ENCODE measurements at regions not wholly inside any gene's neighbourhood (a gene's known extent, or its start where the extent isn't known, plus 50 kb on each side); places are given as distances from the start of the nearest gene placed in this dataset.
"Not testable (repeated sequence)": the region's sequence is repeated elsewhere in the genome, so short reads cannot be mapped to it uniquely, and the experiment has no call there.

DNA sequence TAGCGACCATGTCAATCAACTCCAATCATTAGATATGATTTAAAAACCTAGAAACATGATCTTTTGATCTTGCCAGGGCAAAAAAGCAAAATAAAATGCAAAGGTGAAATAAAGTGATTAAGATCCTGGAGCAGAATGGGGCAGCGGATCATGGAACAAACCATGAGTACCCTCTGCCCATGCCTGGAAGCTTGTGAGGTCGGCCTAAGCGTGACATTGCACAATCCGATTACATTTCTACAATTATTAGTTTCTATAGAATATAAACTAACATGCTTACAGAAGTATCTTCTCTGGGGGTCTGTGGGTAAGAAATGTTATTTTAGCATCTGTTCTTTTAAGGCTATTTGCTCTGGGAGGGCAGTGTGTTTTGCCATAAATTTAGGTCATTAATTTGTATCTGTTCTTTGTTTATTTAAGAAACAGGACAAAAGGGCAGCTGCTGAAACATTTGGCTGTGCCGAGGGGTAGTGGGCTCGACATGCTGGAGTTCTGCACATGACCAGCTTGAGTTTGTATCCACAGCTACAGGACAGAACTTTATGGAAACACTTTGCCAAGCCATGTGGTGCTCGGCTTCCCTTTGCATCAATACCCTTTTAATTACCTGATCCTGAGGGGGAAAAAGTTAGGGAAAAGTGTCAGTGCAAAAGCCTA is 55.9 kb downstream of the ZBTB18 start:
- DNase-seq, result peak; percentile 91 to 93

DNA sequence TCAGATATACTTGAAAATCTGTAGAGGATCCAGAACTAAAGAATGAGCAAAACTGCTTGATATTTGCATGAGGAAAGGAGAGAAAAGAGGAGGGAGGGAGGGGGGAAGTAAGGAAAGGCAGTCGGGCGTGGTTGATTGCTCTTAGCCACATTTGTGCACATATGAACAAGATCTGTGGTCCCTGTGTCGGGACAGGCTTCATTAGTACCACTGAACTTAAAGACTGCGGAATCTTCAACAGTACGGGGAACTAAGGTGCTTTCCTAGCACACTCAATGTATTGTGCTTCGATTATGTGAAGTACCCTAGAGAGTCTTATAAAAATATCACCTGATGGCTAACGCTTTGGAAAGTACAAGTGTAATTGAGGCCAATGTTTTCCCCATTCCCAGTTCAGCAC is 59.9 kb downstream of the ZBTB18 start:
- DNase-seq, result no peak

DNA sequence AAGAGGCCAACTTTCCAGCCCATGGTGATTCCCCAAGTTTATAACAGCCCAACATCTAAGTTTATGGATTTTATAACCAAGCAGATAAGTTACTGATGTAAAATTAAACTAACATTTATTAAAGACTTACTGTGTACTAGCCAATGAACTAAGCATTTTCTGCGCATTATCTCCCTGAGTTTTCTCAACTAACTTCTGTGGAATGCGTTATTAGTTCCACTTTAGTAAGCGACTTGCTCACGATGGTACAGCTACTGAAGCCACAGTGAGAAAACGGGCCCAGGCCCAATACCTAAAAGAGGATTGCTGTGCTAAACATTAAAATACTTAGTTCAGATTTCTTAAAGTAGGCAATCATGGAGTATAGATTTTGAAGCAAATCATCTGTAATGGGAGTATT is 61.0 kb downstream of the ZBTB18 start:
- DNase-seq, result no peak

DNA sequence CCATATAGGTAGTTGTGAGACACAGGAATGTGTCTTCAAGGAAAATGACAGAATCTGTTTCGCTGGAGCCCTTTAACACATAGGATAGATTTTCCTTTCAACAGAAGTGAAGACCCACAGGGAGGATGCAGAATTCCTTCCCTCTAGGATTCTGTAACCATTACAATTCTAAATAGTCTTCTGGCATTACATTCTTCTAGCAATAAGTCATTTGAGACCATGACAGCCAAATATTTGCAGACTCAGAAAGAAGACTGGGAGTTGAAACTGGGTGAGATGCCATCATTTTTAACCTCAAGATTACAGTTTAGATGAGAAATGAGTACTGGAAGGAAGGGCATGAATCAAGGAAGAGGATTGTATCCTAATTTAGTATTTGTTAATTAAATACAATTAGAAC is 61.6 kb downstream of the ZBTB18 start:
- no peak for DNase-seq

DNA sequence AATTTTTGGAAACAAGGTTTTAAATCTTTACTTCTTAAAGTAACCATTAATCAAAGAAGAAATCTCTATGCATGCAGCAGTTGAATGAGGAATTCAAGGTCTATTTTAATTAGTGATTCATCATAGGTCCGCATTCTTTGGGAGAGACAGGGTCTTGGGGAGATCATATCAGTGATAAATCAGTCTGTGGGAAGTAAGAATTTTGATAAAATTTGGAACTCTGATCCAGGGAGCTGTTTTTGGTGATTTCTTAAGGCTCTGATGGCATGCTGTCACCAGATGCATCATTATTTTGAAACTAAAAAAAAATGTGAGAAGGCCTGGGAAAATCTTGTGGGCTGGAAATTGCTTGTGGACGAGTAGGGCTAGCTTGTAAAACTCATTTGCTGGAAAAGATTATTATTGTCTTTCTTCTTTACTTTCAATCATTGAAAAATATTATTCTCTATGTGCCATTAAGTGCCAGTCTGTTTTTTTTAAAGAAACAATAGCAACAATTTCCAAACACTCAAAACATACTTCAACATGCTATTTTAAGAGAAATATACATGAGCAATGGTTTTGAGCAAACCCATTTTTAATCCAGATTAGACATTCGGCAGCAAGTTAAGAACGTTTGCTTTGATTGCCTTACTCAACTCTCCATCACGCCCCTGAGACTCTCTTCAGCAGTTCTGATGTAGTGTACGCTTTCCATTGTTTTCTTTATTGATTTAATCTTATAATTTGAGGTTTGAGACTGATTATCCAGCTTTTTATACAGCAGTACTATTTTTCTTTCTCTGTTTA is 62.6 kb downstream of the ZBTB18 start:
- no peak for DNase-seq

DNA sequence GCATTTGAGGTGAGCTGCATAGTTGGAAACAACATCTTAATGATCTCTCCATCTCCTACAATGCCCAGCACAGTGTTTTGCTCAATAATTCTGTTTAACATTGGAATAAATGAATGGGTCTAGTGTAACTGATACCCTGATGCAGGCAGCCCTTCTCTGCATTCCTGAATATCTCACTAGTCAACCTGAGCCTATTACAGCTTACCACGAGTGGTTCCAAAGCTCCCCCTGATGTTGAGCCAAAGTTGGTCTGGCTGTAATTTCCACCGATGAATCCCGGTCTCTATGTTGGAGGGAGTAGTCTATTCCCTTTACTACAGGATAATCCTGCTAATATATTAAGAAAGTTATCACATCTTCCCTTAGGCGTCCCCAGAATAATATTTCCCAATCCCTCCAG is 63.8 kb downstream of the ZBTB18 start:
- no peak for DNase-seq

DNA sequence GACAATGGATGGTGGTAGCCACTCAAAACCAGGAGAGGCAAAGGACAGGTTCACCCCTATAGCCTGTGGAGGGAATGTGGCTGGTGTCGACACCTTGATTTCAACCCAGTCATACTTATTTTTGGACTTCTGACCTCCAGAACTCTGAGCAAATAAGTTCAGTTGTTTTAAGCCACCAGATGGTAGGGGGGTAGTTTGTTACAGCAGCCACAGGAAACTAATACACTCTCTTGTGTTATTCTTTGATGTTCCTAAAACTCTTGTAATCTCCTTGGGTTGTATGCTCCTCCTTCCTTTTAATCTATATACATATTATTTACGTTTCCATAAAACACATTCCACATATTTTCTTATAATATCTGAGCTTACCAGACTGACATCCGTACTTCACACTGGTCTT is 65.9 kb downstream of the ZBTB18 start:
- no peak for DNase-seq

DNA sequence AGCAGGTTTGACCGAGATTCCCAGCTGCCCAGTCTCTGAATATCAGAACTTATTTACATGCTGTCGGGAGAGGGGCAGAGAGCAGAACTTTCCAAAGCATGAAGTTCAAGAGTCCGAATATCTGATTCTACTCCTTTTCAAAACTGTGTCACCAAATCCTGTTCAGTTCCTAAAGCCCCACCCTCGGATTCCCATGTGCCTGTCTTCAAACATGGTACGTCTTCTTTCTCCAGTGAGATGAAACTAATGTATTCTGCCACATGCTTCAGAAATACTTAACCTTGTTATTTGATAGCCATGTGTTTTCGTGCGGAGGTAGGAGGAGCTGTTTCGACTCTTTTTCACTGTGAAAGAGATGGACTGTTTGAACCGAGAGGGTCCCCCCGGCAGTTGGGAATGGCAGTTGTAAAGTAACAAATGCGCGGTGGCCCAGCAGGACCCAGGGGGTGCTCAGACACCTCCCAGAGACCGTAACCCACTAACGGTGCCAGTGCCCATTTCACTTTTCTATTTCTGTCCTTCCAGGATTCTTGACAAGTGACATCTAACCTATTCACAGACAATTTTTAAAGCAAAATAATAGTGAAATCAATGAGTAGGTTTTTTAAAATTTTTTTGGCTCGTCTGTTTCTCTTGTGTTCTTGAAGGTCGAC is 67.2 kb downstream of the ZBTB18 start:
- DNase-seq, result no peak

DNA sequence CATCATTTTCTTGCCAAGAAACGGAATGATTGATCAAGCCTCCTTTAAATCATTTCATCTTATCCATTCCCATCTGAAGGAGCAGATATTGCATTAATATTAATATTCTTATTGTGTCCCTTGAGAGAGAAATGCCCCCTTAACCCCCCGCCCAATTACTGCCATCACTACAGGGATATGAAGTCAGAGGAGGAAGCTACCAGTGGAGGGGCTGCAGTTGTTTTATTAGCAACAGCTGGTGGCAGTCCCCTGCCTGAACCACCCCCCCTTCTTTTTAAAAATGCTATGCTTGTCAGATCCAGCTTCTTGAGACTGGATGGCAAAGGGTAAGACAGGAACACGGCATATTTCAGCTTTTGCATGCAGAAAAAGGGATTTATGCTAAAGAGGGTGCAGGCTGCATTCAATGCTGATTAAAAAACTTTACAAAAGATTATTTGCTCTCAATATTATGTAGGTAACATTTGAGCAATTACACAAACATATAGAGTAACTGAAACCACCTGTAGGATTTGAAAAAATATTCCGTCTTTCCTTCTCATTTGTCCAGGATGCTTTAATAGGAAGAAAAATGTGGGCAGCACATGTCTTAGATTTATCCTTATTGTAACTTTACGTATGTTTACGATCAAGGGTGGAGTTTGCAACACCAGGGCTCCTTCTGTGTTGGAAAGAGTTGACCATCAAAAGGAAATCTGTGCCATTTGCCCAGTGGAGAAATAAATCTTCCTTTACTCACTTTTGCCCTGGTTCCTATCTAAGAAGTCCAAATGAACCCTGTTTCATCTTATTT is 77.7 kb downstream of the ZBTB18 start:
- DNase-seq, result no peak

DNA sequence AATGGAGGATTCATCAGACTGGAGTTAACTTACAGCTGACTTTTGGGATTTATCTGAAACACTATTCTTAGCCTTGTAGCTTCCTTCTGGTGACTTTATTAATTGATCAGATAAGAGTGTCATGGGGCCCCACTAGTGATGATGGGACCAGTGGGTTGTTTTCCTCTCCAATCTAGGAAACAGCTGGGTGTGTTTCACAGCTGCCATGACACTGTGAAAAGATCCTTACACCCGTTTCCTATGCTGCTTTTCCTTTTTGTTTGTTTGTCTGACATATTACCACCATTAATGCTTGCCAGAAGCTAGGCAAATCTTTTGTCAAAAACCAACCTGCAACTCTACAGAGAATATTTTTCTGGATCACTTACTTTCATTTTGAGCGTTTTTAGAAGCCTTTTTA is 86.2 kb downstream of the ZBTB18 start:
- DNase-seq, result no peak

DNA sequence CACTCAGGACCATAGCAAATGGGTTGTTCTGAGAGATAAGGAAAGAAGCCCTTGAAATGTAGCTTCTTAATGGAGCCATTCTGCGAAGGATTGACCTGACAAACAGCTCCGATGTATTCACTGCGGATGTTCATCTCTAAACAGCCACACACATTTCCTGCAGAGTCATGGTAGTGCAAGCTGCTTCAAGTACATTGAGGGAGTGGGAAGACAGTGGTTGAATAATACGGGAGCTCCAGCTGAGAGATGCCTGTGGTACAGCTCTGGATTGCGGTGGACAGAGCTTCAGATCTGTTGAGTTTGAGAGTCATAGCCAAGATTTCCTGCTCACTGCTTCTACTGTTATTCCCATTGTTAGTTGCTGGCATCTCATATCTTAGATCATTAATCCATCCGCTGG is 86.6 kb downstream of the ZBTB18 start:
- DNase-seq, result no peak

DNA sequence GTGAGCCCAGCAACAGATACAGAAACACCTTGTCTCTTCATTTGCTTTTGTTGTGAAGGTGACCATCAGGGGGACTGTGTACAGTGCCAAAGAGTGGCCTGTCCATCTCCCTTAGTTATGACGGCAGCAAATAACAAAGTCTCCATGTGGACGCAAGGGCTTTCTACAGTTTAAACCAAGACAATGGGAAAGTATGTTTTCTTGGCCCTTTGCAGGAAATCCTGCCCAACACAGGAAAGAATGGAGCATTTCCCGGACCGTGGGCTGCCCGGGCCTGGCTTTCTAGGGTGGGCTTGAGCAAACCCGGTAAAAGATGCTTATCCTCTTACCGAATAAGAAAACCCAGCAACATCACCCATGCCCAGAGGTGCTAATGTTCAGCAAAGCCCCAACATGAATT is 87.3 kb downstream of the ZBTB18 start:
- no peak for DNase-seq

DNA sequence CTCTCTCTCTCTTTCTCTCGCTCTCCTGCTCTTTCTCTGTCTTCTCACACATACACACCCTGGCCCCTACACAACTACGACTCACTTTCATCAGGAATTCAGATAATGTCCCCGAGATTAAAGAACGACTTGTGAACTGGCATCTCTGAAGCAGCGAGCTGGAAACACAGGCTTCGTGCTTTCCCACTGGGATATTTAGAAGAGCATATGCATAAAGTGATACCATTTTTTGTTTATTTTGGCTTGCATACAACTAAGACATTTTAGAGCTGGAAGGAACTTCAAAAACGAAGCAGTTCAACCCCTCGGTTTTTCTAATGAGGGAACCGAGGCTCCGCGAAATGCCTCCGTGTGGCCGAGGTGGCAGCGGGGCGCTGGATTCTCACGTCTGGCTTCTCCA is 88.6 kb downstream of the ZBTB18 start:
- DNase-seq, result no peak

DNA sequence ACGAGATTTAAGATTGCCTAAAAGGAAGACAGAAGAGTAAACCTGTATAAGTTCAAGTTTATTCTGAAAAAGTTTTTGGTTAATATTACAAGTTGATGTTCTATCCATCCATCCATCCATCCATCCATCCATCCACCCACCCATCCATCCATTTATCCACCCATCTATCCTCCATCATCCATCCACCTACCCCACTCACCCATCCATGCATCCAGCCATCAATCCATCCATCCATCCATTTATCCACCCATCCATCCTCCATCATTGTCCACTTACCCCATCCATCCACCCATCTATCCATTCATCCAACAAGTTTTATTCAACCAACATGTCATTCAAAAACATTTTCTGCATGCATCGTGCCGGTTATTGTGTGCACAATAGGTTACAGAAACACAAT is 89.3 kb downstream of the ZBTB18 start:
- DNase-seq, result no peak

DNA sequence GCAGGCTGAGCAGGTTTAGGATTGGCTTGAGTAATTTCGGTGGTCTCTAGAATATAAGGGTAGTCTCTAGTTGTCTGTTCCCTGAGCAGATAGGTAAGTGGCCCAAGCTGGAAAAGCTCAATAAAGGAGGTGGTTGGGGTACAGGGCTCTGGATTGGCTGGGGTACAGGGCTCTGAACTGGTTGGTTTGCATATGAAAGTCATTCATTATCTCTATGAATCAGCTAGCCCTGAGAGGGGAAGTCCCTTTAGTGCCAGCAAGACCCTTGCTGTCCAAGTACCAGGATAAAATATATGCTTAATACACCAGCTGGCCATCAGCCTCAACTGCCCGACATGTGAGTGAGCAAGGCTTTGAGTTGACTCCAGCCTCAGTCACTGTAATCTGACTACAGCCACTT is 93.0 kb downstream of the ZBTB18 start:
- DNase-seq, result no peak

DNA sequence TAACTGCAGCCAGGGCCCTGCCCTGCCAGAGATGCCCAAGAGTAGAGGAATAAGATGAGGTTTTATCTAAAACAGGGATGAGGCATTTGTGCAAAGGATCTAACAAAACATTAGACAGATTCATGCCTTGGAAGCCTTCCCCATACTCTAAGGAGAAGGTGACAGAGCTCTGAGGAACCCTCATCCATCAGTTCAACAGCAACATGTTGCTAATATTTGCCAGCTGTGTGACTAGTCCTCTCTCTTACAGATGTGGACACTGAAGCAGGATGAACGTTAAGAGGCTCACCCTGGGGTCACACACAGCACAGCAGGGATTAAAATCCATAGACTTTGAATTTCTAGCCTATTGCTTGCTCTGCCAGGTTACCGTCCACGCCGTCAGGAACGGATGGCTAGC is 99.0 kb downstream of the ZBTB18 start:
- DNase-seq, result no peak

DNA sequence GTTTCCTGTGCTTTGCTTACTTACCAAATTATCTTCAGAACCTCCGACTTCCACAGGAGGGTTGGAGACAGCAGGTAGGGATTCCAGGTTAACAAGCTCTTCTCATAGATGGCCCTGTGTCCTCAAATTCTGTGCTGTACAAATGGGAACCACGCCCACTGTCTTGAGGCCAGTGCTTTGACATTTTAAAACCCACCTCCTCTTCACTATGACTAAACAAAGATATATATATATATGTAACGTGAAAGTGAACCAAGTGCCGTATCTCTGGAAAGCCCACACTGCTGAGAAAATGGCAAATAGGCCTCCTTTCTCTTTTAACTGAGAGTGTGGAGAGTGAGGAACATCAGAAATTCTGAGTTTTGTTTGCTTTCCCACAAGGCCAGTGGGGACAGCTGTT is 99.6 kb downstream of the ZBTB18 start:
- no peak for DNase-seq

DNA sequence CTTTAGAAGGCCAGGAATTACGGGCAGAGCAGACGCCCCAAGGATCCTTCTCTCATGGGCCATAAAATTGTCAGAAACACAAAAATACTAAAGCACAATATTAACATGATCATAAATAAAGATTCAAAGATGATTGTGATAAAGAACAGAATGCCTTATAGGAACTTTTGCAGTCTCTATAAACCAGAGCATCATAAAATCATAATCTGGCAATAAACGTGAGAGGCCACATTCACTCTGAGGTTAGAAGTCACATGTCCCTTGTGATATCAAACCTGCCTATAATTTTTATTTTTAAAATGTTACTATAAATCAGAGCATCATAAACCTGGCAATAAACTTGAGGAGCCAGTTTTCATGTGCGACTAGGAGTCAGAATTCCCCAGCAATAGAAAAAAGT is 100.5 kb downstream of the ZBTB18 start:
- no peak for DNase-seq

DNA sequence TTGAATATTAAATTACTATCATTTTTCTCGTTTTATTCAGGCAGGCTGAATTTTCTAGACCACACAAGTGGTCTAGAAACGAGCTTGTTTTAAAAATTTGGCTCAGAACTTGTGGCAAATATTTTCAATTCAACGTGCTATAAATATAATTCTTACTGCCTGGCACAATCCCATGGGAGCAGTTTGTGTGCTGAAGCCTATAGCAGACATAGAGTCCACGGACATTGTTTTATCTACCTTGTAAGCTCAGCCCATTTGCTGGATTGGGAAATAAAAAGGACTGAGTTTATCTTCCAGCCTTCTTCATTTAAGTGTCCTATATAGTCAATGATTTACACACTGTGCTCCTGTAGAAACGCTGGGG is 103.4 kb downstream of the ZBTB18 start:
- DNase-seq, result no peak

DNA sequence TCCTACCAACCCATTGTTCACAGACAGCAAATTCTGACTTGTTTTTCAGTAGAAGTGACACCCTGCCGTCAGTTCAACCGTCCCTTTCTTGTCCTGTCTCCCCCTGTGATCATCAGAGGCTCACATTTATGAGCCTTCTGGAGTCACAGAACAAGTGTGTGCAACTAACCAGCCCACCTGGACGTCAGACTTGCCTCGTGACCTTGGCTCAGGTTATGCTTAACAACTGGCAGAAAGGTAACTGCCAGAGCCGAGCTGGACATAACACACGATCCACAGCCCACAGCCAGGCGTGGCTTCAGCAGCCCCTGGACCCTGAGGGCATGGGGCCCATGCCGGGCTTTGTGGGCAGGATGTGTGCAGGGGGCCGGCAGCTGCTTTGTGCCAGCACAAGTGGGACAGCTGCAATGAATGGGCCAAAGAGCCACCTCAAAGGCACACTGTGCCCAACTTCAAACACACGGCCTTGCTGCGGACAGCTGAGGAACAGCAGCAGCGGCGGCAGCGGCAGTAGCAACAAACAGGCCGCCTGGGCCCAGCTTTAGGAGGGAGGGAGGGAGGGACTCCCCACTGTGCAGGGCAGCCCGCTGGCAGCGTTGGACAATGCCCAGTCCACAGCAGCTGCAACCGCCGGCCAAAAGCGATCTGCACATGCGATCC is 103.9 kb downstream of the ZBTB18 start:
- DNase-seq, result peak; percentile 93 to 97

DNA sequence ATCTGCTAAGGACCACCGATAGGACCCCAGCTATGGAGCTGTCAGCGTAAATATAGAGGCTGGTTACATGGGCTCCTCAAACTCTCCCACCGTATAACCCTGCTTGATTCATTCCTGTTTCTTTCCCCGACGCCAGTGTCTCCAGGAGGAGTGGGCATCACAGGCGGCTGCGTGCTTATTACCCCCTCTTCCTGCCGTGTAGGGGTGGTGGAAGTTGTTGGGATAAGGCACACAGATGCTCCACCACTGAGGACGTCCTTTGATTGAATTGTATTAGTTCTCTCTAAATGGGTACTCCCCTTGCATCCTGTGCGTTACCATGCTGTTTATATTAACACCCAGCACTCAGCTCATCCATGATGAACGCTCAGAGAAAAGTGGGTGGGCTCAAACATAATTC is 104.6 kb downstream of the ZBTB18 start:
- peak; percentile 46 to 54 for DNase-seq

DNA sequence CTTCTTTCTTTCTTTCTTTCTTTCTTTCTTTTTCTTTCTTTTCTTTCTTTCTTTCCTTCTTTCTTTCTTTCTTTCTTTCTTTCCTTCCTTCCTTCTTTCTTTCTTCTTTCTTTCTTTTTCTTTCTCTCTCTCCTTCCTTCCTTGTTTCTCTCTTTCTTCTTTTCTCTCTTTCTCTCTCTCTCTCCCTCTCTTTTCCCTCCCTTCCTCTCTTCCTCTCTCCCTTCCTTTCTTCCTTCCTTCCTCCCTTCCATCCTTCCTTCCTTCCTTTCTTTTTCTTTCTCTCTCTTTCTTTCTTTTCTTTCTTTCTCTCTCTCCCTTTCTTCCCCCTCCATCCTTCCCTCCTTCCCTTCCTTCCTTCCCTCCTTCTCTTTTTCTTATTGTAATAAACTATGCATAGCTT is 105.5 kb downstream of the ZBTB18 start:
- not testable (repeated sequence) for DNase-seq

Measured in SHP77 (cell line).